Cerebellar nuclear complex (tissue), 1 donor: ENCODE measurements at regions not wholly inside any gene's neighbourhood (a gene's known extent, or its start where the extent isn't known, plus 50 kb on each side); places are given as distances from the start of the nearest gene placed in this dataset.

Experiments used
- DNase-seq, 2 experiments: peaks; one replicate each; lab custom pipeline; 2025; lab: John Stamatoyannopoulos, UW

DNA sequence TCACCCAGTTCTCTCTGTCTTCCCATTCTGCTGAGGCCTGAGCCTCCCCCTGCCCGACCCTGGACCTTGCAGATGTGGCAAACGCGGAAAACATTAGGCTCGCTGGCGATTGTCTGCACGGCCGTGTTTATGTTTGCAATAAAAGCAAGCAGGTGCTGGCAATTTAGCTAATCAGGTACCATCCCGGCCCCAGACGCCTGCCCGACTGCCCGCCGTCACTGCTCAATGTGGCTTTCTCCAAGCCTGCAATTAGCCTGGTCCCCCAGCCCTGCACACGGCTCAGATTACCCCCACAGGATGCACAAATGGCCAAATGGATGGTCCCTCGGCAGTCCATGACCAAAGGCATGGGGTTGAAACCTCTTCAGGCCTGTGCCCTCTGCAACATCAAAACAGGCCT, 259.7 kb downstream of the MN1 start:
- DNase-seq, result no peak

GRCh38 chr22:27542602-27543001, 259.0 kb downstream of the MN1 start:
- no peak for DNase-seq

GRCh38 chr22:27543460-27543859, 258.1 kb downstream of the MN1 start:
- DNase-seq, result no peak

- no peak for DNase-seq
Measured at GRCh38 chr22:27545085-27545484, 256.5 kb downstream of the MN1 start.

DNA sequence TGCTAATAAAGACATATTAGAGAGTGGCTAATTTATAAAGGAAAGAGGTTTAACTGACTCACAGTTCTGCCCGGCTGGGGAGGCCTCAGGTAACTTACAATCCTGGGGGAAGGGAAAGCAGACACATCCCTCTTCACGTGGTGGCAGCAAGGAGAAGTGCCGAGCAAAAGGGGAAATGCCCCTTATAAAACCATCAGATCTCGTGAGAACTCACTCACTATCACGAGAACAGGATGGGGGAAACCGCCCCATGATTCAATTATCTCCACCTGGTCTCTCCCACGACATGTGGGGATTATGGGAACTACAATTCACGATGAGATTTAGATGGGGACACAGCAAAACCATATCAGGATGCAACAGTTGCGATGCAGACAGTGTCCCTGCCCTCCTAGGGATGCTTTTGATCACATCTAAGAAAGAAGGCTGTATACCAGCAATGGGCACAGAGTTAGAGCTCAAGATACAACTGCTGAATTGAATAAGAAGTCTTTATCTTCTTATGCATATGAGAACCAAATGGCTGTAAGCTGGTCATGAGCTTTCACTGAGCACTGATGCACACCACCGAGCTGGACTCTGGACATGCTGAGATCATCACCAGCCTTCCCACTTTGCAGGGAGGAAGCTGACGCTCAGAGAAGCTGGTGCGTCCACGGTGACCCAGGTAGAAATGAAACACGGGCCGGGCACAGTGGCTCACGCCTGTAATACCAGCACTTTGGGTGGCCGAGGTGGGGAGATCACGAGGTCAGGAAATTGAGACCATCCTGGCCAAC, 255.2 kb downstream of the MN1 start:
- DNase-seq, result no peak

GRCh38 chr22:27551402-27551801, 250.2 kb downstream of the MN1 start:
- no peak for DNase-seq

DNA sequence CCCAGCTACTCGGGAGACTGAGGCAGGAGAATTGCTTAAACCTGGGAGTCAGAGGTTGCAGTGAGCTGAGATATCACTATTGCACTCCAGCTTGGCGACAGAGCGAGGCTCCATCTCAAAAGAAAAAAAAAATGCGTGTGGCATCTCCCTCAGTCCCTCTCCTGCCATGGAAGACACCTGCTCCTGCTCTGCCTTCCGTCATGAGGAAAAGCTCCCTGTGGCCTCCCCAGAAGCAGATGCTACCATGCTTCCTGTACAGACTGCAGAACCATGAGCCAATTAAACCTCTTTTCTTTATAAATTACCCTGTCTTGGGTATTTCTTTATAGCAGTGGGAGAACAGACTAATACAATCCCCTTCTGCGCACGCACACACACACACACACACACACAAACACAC, 249.4 kb downstream of the MN1 start:
- no peak for DNase-seq

- no peak for DNase-seq
Measured at GRCh38 chr22:27552863-27553262, 248.7 kb downstream of the MN1 start.

DNA sequence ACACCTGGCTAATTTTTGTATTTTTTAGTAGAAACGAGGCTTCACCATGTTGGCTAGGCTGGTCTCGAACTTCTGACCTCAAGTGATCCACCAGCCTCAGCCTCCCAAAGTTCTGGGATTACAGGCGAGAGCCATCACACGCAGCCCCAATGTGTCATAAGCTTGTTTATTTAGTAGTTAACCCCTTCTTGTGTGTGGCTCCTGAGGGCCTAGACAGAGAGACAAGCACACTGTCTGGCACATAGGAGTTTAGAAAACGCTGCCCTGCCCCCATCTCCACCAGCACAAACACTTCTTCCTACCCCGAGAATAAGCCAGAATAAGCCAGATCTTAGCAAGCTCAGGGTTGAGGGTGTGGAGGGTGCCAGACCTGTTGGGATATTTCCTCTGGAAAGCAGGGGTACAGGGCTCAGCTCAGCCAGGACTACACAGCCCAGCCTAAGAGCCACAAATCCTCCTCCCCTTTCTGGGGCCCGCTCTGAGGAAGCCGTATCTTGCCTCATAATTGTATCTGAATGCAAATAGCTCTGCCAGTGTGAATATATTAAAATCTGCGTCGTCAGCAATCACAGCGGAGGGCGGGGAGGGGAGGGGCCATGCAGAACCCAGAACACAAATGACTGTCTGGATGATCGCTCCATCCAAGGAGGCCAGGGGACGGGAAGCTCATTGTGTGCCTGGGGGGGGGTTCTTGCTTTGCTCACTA, 247.3 kb downstream of the MN1 start:
- DNase-seq, result no peak

- DNase-seq, result no peak
Measured at GRCh38 chr22:27554841-27555456, 246.6 kb downstream of the MN1 start.

DNA sequence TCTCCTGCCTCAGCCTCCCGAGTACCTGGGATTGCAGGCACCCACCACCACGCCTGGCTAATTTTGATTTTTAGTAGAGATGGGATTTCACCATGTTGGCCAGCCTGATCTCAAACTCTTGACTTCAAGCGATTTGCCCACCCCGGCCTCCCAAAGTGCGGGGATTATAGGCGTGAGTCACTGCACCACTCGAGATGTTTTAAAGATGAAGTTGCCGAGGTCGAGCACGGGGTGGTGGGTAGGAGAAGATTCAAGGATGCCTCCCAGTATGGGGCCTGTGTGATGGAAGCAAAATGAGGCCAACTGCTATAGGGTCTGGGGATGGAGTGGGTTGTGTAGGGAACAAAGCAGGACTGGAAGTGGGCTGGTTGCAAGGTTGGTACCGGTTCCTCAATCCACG, 245.2 kb downstream of the MN1 start:
- DNase-seq, result no peak

GRCh38 chr22:27557286-27558008, 244.1 kb downstream of the MN1 start:
- DNase-seq, result no peak

- no peak for DNase-seq
Measured at GRCh38 chr22:27558658-27559371, 242.7 kb downstream of the MN1 start.

DNA sequence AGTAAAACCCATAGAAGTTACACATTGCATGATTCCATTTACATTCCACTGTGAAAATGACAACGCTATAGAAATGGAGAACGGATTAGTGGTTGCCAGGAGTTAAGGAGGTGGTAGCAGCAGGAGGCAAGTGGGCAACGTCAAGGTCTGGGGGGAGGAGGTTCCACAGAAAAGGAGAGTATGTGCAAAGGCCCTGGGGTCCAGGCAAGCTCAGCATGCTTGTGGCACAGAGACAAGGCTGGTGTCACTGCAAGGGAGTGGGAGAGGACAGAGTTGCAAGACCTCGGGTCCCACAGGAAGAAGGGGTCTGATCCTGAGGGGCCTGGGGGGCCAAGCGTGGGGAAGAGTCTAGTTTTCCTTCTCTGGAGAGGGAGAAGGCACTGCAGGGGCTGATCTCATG, 240.8 kb downstream of the MN1 start:
- no peak for DNase-seq

DNA sequence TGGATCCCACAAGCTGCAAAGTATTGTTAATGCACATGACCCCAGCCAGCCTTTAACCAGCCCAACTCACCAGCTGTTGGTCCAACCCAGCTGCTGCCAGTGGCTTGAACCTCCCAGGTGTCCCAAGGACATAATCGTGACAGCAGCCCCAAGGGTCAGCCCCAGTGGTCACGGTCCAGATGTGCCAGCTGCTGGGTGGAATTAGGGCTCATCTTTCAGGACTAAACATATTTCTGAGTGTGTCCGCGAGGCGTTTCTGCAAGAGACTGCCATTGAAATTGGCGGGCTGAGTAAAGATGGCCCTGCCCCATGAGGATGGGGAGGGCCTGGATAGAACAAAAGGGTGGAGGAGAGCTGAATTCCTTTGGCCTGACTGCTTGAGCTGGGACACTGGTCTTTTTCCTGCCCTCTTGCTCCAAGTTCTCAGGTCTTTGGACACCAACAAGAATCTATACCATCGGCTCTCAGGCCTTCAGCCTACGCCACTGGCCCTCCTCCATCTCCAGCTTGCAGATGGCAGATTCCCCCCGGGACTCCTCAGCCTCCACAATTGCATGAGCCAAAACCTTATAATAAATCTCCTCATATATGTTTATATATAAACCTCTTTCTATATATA, 240.2 kb downstream of the MN1 start:
- no peak for DNase-seq

- no peak for DNase-seq
Measured at GRCh38 chr22:27564806-27565205, 236.8 kb downstream of the MN1 start.

DNA sequence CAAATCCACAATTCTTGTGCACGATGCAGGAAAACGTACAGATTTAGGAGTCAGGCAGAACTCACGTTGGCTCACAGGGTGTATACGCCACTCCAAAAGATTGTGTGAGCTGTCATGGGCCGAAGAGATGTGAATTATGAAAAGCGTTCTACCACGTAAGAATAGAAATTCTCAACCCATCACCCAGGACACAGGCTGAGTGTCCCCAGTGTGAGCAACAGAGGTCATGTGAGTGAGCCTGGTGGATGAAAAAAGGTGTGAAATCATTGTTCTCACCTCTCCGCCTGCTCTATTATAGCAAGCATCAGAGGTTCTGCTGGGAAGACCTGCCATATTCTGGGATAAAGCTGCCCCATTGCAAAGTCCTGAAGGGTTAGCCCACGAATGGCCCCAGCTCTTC, 235.0 kb downstream of the MN1 start:
- DNase-seq, result no peak

- no peak for DNase-seq
Measured at GRCh38 chr22:27568265-27568664, 233.3 kb downstream of the MN1 start.

DNA sequence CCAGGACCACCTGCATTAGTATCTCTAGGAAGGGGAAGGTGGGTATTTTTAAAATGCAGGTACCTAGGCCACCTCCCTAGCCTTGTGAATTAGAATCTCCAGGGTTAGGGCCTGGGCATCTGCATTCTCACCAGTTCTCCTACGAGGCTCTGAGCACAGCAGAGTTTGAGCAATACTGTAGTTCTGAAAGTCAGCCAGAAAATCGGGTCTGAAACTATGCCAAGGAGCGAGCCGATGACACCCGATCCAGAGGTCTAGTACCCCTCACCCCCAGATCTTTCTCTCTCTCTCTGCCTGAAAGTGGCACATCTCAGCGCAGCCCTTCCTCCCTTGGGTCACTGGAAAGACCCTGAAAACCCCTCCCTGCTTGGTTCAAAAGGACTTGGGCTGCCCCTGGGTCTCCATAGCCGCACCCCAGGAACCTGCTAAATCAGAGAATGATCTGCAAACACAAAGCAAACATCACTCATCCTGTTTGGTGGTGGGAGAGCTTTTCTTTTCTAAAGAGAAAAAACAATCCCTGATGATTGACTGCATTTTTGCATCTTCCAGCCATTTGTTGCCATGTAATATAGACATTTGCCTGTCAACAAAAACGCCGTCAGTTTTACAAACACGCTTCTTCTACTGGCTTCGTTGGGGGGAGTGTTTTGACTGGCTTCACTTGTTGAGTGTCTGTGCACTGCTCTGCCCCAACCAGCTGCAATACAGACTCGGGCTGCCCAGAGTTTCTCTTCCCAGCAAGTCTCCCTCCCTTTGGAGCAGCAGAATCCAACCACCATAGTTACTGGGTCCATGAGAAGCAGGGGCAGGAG, 229.9 kb downstream of the MN1 start:
- DNase-seq, result no peak

DNA sequence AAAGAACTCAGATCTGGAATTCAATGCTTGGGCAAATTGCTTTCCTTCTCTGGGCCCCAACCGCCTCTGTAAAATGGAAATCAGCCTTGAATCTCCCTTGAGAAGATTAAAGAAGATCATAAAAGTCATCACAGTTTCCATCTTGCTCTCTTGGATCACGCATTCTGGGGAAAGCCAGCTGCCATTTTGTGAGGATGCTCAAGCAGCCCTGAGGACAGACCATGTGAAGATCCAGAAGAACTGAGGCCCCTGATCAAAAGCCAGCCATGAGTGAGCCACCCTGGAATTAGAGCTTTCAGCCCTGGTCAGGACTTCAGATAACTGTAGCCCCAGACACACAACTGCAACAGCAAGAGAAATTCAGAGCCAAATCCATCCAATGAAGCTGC, 229.3 kb downstream of the MN1 start:
- DNase-seq, result no peak
